HG02852 (cell line): ENCODE measurements at regions not wholly inside any gene's neighbourhood (a gene's known extent, or its start where the extent isn't known, plus 50 kb on each side); places are given as distances from the start of the nearest gene placed in this dataset.

ENCODE experiments used
- ATAC-seq: cut with Tn5 transposase; IDR thresholded peaks from one replicate; pipeline ENCODE4 v1.9.1; 2021; ENCODE audit warnings: mild to moderate bottlenecking, moderate library complexity; ENCODE audit not compliant: unreplicated experiment

- no peak for ATAC-seq
Observed at GRCh38 chrX:110863883-110864282, 68.3 kb upstream of the CHRDL1 start.

- no peak for ATAC-seq
Observed at GRCh38 chrX:110858565-110858964, 62.9 kb upstream of the CHRDL1 start.

GRCh38 chrX:110853610-110854009 is 58.0 kb upstream of the CHRDL1 start:
- ATAC-seq, result no peak

GRCh38 chrX:110852180-110852579 is 56.6 kb upstream of the CHRDL1 start:
- no peak for ATAC-seq

- ATAC-seq, result no peak
Observed at GRCh38 chrX:110851780-110852179, 56.2 kb upstream of the CHRDL1 start.

GRCh38 chrX:110847334-110847733 is 51.7 kb upstream of the CHRDL1 start:
- ATAC-seq, result peak; percentile 72

GRCh38 chrX:110846071-110846470 is 50.5 kb upstream of the CHRDL1 start:
- no peak for ATAC-seq
